ENCODE measurements at regions not wholly inside any gene's neighbourhood (a gene's known extent, or its start where the extent isn't known, plus 50 kb on each side); places are given as distances from the start of the nearest gene placed in this dataset.

GRCh38 chr9:75233011-75233410 is 144.7 kb downstream of the OSTF1 start:
- TF ChIP-seq CTCF (IDR thresholded peaks at IDR 0.05), result no peak
- Mint-ChIP-seq H3K9me3 (no peaks in the 10 kb centered on the region), H3K27ac (no peak overlapping the region), H3K27me3 (no peaks in the 10 kb centered on the region), H3K36me3 (ENCODE audit: low read depth) (peaks cover 1% of the 10 kb centered on the region), H3K4me1 (ENCODE audit: low read depth) (no peaks in the 10 kb centered on the region), H3K4me3 (no peak overlapping the region)
- Histone ChIP-seq H3K9me3 (ENCODE audit: control insufficient read depth in 1 of 2, insufficient read depth in 1 of 2, low read length in 2 of 2) (peaks cover 4 to 10% of the 10 kb centered on the region in 2 experiments), H3K27me3 (ENCODE audit: control insufficient read depth in 1 of 2, insufficient read depth in 2 of 2, low read length in 2 of 2) (no peaks in the 10 kb centered on the region), H3K4me3 (ENCODE audit: low read length) (no peak overlapping the region), H3K27ac (ENCODE audit: low read depth in 1 of 2, low read length in 2 of 2) (no peak overlapping the region), H3K4me1 (ENCODE audit: insufficient read depth, low read length) (no peaks in the 10 kb centered on the region), H3K36me3 (ENCODE audit: insufficient read depth, low read length) (no peaks in the 10 kb centered on the region)
- DNase-seq (no peak), ATAC-seq (ENCODE audit: poor library complexity) (no peak)
- ChIA-PET POLR2A (no interaction called here), CTCF (no interaction called here)
- intact Hi-C loops (cut with DNase I, micrococcal nuclease), result no loop called here

- Mint-ChIP-seq H3K36me3 (ENCODE audit: low read depth) (no peaks in the 10 kb centered on the region), H3K4me1 (ENCODE audit: low read depth) (no peaks in the 10 kb centered on the region), H3K4me3 (no peak overlapping the region), H3K27me3 (no peaks in the 10 kb centered on the region), H3K9me3 (no peaks in the 10 kb centered on the region), H3K27ac (no peak overlapping the region)
- peak in 1 of 14 experiments; percentile 3 for DNase-seq
- TF ChIP-seq CTCF (IDR thresholded peaks at IDR 0.05), result no peak
- Histone ChIP-seq H3K4me3 (ENCODE audit: low read length) (no peak overlapping the region), H3K9me3 (ENCODE audit: control insufficient read depth in 1 of 2, insufficient read depth in 1 of 2, low read length in 2 of 2) (peaks cover 4 to 10% of the 10 kb centered on the region in 2 experiments), H3K27ac (ENCODE audit: low read depth in 1 of 2, low read length in 2 of 2) (no peak overlapping the region), H3K36me3 (ENCODE audit: insufficient read depth, low read length) (no peaks in the 10 kb centered on the region), H3K4me1 (ENCODE audit: insufficient read depth, low read length) (peaks cover 3% of the 10 kb centered on the region), H3K27me3 (ENCODE audit: control insufficient read depth in 1 of 2, insufficient read depth in 2 of 2, low read length in 2 of 2) (no peaks in the 10 kb centered on the region)
- CTCF ChIA-PET, result no interaction called here
- intact Hi-C loops (cut with DNase I, micrococcal nuclease), result loop anchor here in 1 of 2 experiments (2.0 to 5.0 kb wide), 2 partner anchors 233 to 461 kb away; no protein-coding TSS in a partner anchor
- POLR2A ChIA-PET, result no interaction called here
- ATAC-seq (ENCODE audit: poor library complexity), result no peak
These were observed 147.3 kb downstream of the OSTF1 start for GRCh38 chr9:75235632-75236031.

- ATAC-seq (ENCODE audit: poor library complexity), result peak; percentile 96
- intact Hi-C loops (cut with DNase I, micrococcal nuclease), result loop anchor here (1.0 to 5.0 kb wide), 4 partner anchors 37 to 464 kb away; no protein-coding TSS in a partner anchor
- Histone ChIP-seq H3K27me3 (ENCODE audit: control insufficient read depth in 1 of 2, insufficient read depth in 2 of 2, low read length in 2 of 2) (no peaks in the 10 kb centered on the region), H3K9me3 (ENCODE audit: control insufficient read depth in 1 of 2, insufficient read depth in 1 of 2, low read length in 2 of 2) (peaks cover 4 to 10% of the 10 kb centered on the region in 2 experiments), H3K36me3 (ENCODE audit: insufficient read depth, low read length) (no peaks in the 10 kb centered on the region), H3K4me1 (ENCODE audit: insufficient read depth, low read length) (peaks cover 3% of the 10 kb centered on the region), H3K27ac (ENCODE audit: low read depth in 1 of 2, low read length in 2 of 2) (no peak overlapping the region), H3K4me3 (ENCODE audit: low read length) (no peak overlapping the region)
- Mint-ChIP-seq H3K9me3 (no peaks in the 10 kb centered on the region), H3K4me3 (no peak overlapping the region), H3K4me1 (ENCODE audit: low read depth) (no peaks in the 10 kb centered on the region), H3K27ac (no peak overlapping the region), H3K36me3 (ENCODE audit: low read depth) (no peaks in the 10 kb centered on the region), H3K27me3 (no peaks in the 10 kb centered on the region)
- CTCF ChIA-PET, result interaction anchor here (0.6 to 1.7 kb wide), 3 partner anchors 9 to 464 kb away, joined by 3 read pairs; no protein-coding TSS in a partner anchor
- DNase-seq, result peak in 12 of 14 experiments; percentile 6 to 71 (median 32)
- POLR2A ChIA-PET, result interaction anchor here (1.0 kb wide), 1 partner anchor 12 kb away, joined by 3 read pairs; no protein-coding TSS in a partner anchor
- TF ChIP-seq CTCF (IDR thresholded peaks at IDR 0.05), result peak; percentile 73
These were observed 150.1 kb downstream of the OSTF1 start for GRCh38 chr9:75238311-75238976.

All from CD4-positive, alpha-beta T cell (primary cell).